Stimulated activated CD4-positive, alpha-beta T cell treated with anti-CD3 and anti-CD28 coated beads, Interleukin-4, amount 100 ng/mL, for 24 hours (primary cell): ENCODE measurements at regions not wholly inside any gene's neighbourhood (a gene's known extent, or its start where the extent isn't known, plus 50 kb on each side); places are given as distances from the start of the nearest gene placed in this dataset.

Experiments used
- DNase-seq: peaks from one replicate; pipeline ENCODE4 v3.0.0-alpha.2; 2020

- DNase-seq, result no peak
These were observed 213.1 kb upstream of the SYNDIG1 start for GRCh38 chr20:24256307-24256706.

GRCh38 chr20:24254480-24254879, 214.9 kb upstream of the SYNDIG1 start:
- no peak for DNase-seq

- no peak for DNase-seq
These were observed 216.1 kb upstream of the SYNDIG1 start for GRCh38 chr20:24253321-24253720.

GRCh38 chr20:24245094-24245493, 224.3 kb upstream of the SYNDIG1 start:
- no peak for DNase-seq

- DNase-seq, result no peak
These were observed 226.7 kb upstream of the SYNDIG1 start for GRCh38 chr20:24242763-24243162.

- DNase-seq, result no peak
These were observed 228.0 kb upstream of the SYNDIG1 start for GRCh38 chr20:24241466-24241865.

- no peak for DNase-seq
These were observed 232.5 kb upstream of the SYNDIG1 start for GRCh38 chr20:24236963-24237362.

GRCh38 chr20:24236201-24236600, 233.2 kb upstream of the SYNDIG1 start:
- no peak for DNase-seq

GRCh38 chr20:24235296-24236175, 233.9 kb upstream of the SYNDIG1 start:
- no peak for DNase-seq

- no peak for DNase-seq
These were observed 239.0 kb upstream of the GGTLC1 start for GRCh38 chr20:24227600-24227999.

GRCh38 chr20:24212494-24212893, 223.9 kb upstream of the GGTLC1 start:
- DNase-seq, result no peak

GRCh38 chr20:24211972-24212371, 223.4 kb upstream of the GGTLC1 start:
- DNase-seq, result no peak

GRCh38 chr20:24210356-24210755, 221.8 kb upstream of the GGTLC1 start:
- DNase-seq, result no peak

- DNase-seq, result no peak
These were observed 220.1 kb upstream of the GGTLC1 start for GRCh38 chr20:24208652-24209051.

GRCh38 chr20:24207803-24208300, 219.3 kb upstream of the GGTLC1 start:
- no peak for DNase-seq

- no peak for DNase-seq
These were observed 218.4 kb upstream of the GGTLC1 start for GRCh38 chr20:24206995-24207394.

- no peak for DNase-seq
These were observed 215.1 kb upstream of the GGTLC1 start for GRCh38 chr20:24203526-24204183.

GRCh38 chr20:24199501-24199900, 210.9 kb upstream of the GGTLC1 start:
- DNase-seq, result no peak

GRCh38 chr20:24194143-24194542, 205.6 kb upstream of the GGTLC1 start:
- DNase-seq, result no peak

GRCh38 chr20:24190905-24191304, 202.3 kb upstream of the GGTLC1 start:
- DNase-seq, result no peak

- no peak for DNase-seq
These were observed 197.2 kb upstream of the GGTLC1 start for GRCh38 chr20:24185791-24186190.

GRCh38 chr20:24181151-24181550, 192.6 kb upstream of the GGTLC1 start:
- no peak for DNase-seq

GRCh38 chr20:24169256-24169655, 180.7 kb upstream of the GGTLC1 start:
- no peak for DNase-seq

GRCh38 chr20:24166412-24166811, 177.8 kb upstream of the GGTLC1 start:
- DNase-seq, result no peak

- no peak for DNase-seq
These were observed 177.5 kb upstream of the GGTLC1 start for GRCh38 chr20:24166123-24166381.
